ENCODE measurements at regions not wholly inside any gene's neighbourhood (a gene's known extent, or its start where the extent isn't known, plus 50 kb on each side); places are given as distances from the start of the nearest gene placed in this dataset.
A peak's percentile ranks its signal among the peaks of the same experiment; 100 is the strongest.

DNA sequence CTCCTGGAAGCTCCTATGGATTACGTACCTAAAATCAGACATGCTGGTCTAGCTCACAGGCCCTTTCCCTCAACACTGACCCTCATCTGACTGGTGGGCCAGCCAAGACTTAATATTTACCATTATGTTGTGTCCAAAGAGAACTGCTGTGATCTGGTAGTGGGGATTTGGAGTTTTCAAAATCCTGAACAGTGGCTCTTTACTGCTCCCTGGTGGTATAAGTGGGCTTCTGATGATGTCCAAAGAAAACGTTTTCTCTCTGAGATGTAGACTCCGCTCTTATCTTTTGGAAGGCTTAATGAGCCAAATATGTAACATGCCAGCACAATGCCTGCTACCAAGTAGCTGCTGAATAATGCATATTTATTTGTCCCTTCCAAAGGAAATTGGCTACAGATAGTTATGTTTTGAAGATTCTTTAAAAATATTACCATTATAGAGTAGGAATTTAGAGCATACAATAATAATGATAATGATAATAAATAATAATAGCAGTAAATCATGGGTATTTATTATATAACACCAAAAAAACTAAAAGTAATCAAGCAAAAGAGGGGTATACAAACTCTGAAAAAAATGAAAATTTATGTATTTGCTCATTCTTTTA lies 406.6 kb upstream of the TNC start:
- TF ChIP-seq, protein P1, sequence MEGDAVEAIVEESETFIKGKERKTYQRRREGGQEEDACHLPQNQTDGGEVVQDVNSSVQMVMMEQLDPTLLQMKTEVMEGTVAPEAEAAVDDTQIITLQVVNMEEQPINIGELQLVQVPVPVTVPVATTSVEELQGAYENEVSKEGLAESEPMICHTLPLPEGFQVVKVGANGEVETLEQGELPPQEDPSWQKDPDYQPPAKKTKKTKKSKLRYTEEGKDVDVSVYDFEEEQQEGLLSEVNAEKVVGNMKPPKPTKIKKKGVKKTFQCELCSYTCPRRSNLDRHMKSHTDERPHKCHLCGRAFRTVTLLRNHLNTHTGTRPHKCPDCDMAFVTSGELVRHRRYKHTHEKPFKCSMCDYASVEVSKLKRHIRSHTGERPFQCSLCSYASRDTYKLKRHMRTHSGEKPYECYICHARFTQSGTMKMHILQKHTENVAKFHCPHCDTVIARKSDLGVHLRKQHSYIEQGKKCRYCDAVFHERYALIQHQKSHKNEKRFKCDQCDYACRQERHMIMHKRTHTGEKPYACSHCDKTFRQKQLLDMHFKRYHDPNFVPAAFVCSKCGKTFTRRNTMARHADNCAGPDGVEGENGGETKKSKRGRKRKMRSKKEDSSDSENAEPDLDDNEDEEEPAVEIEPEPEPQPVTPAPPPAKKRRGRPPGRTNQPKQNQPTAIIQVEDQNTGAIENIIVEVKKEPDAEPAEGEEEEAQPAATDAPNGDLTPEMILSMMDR (IDR thresholded peaks at IDR 0.05; ENCODE audit: extremely low read depth, insufficient read depth, missing control alignments) = peak; percentile 56
- peak; percentile 35 for DNase-seq (ENCODE audit: low spot score)
- in situ Hi-C loops (cut with MboI; ENCODE audit: low pct_unique_long_range_greater_than_20kb, low sequenced_read_pairs, unreplicated experiment) = loop anchor here (25.0 kb wide), 1 partner anchor 837 kb away; the partner anchor contains the start of gene TEX48

DNA sequence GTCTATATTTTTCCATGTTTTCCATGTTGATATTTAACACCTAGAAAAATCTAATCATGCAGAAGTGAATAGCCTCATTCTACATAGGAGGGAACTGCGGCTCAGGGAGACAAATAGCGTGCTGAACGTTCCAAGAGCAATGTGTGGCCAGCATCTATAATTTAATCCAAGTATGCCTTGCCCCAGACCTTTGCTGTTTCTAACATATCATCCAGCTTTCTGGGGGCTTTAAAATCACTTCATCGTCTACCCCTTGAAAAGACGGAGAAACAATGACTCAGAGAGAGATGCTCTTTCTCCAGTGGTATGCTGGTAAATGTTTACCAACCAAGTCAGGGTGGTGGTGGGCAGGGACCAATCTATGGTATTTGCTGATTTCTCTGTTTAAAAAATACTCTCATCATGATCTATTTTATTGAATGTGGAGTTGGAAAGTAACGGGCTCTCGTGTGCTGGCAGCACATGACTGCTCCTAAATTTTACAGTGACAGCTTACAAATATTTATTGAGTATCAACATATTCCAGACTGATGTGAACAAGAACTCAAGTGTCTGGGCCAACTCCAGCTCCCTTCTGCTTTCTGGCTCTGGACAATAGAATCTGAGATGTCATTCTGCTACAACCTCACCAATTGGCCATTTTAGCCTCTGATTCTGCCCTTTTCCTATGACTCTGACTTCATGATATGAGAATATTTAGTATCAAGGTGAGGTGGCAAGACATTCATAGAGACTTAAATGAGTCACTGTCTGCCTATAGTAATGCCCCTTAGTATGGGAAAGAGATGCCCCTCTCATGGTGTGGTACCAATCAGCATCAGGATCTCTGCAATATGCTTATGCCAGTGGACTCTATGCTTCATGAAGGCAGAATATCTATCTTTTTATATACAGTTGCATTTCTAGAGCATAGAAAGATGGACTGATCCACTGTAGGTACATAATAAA lies 407.4 kb upstream of the TNC start:
- TF ChIP-seq, protein P1 (IDR thresholded peaks at IDR 0.05; ENCODE audit: extremely low read depth, insufficient read depth, missing control alignments) = no peak
- no peak for DNase-seq (ENCODE audit: low spot score)
- in situ Hi-C loops (cut with MboI; ENCODE audit: low pct_unique_long_range_greater_than_20kb, low sequenced_read_pairs, unreplicated experiment) = no loop called here

DNA sequence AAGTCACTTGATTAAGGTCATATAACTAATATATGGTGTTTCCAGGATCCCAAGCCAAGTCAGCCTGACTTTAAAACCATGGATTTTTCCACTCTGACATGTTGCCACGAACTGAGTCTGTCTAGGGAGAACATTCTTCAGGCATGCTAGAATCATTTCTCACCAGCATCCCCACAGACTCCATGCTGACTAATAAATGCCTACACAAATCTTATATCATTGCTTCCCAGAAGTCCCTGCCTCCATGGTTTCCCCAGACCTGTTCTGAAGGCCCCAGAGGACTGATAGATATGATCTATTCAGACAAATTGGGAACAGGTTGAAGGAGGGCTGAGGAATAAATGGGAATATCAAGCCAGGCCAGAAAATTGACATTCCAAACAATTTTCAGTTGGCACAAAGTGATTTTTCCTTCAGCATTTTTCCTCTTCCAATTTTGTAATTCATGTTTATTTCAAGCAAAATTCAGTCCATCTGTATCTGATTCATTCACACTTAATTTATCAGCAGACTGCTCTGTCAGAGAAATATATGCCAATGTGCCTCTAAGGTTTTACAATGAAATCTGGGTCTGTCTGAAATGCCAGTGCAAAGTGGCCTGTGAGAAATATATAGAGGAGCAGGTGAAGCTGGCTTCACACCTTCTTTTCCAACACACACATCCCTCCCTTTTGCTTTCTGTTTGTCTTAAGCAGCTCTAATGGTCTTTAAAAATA lies 413.6 kb upstream of the TNC start:
- in situ Hi-C loops (cut with MboI; ENCODE audit: low pct_unique_long_range_greater_than_20kb, low sequenced_read_pairs, unreplicated experiment) = no loop called here
- DNase-seq (ENCODE audit: low spot score) = no peak
- TF ChIP-seq, protein P1 (IDR thresholded peaks at IDR 0.05; ENCODE audit: extremely low read depth, insufficient read depth, missing control alignments) = no peak

DNA sequence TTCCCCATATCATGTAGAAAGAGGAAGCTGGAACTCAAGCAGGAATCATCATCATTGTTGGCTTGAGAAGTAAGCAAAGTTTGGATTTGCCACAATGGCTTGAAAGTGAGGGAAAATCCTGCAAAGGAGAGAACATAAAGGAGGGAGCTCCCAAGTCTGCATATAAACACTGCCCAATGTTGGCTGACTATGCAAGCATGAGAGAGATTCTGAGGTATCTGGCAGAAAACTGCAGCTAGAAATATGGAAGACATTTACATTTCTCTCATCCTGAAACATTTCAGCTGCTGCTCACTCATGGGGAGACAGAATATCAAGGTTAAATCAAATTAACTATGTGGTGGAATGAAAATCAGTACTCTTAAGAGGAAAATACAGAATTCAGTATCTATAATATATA lies 415.6 kb upstream of the TNC start:
- TF ChIP-seq, protein P1 (IDR thresholded peaks at IDR 0.05; ENCODE audit: extremely low read depth, insufficient read depth, missing control alignments) = no peak
- DNase-seq (ENCODE audit: low spot score) = no peak
- in situ Hi-C loops (cut with MboI; ENCODE audit: low pct_unique_long_range_greater_than_20kb, low sequenced_read_pairs, unreplicated experiment) = no loop called here

DNA sequence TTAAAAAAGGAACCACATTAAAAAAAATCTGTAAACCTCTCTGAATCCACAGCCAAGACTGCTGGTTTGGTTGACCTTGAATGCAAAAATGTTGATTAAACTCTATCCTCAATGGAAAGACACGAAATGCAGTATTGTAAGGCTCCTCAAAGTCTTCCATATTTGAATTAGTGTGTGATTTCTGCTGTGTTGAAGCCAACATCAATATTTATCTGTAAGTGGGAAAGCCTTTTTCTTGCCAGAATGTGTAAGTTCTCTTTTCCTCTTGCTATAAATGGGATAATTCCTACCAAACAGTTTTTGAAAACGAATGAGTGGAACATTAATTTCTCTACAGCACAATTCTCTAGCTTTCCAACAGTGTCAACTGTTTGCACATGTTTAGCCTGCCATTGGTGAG lies 422.1 kb upstream of the TNC start:
- in situ Hi-C loops (cut with MboI; ENCODE audit: low pct_unique_long_range_greater_than_20kb, low sequenced_read_pairs, unreplicated experiment) = no loop called here
- DNase-seq (ENCODE audit: low spot score) = no peak

DNA sequence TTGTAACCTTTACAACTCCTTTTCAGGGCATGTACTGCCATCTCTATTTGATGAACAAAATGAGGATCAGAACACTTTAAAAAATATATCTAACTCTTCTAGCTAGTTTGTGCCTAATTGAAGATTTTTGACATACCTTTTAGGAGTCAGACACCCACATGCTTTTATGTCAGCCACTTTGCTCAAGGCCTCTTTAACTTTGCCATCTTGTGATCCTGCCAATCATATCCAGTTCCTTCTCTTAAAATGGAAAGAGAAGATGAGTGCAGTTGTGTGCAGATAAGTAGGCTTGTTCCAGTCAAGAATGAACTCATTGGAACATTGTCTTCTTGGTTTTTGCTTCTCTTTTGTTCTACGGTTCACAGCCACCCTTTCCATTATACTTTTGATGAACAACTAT lies 425.6 kb upstream of the TNC start:
- TF ChIP-seq, protein P1 (IDR thresholded peaks at IDR 0.05; ENCODE audit: extremely low read depth, insufficient read depth, missing control alignments) = no peak
- in situ Hi-C loops (cut with MboI; ENCODE audit: low pct_unique_long_range_greater_than_20kb, low sequenced_read_pairs, unreplicated experiment) = no loop called here
- no peak for DNase-seq (ENCODE audit: low spot score)

More for the DNA sequence above, 422.1 kb upstream of the TNC start:
- TF ChIP-seq, protein P1 (IDR thresholded peaks at IDR 0.05; ENCODE audit: extremely low read depth, insufficient read depth, missing control alignments) = no peak
